Type B pancreatic cell (in vitro differentiated cells): ENCODE measurements at regions not wholly inside any gene's neighbourhood (a gene's known extent, or its start where the extent isn't known, plus 50 kb on each side); places are given as distances from the start of the nearest gene placed in this dataset.

ENCODE experiments used
- DNase-seq: peaks from one replicate; pipeline ENCODE4 v3.0.0; 2021; ENCODE audit warnings: mixed read lengths; ENCODE audit not compliant: unreplicated experiment; ENCODE audit errors: extremely low spot score
- H3K27ac Mint-ChIP-seq: 2 replicates; pipeline ENCODE4 v1.8.0; 2021; ENCODE audit warnings: mild to moderate bottlenecking, mixed read lengths
- H3K27me3 Mint-ChIP-seq: 2 replicates; pipeline ENCODE4 v1.8.0; 2021; ENCODE audit warnings: mixed read lengths
- H3K36me3 Mint-ChIP-seq: 2 replicates; pipeline ENCODE4 v1.8.0; 2021; ENCODE audit warnings: mixed read lengths
- H3K4me1 Mint-ChIP-seq: one replicate; pipeline ENCODE4 v1.8.0; 2021; ENCODE audit warnings: mixed read lengths; ENCODE audit not compliant: unreplicated experiment
- H3K4me3 Mint-ChIP-seq: 2 replicates; pipeline ENCODE4 v1.8.0; 2021; ENCODE audit warnings: mild to moderate bottlenecking, mixed read lengths
- H3K9me3 Mint-ChIP-seq: 2 replicates; pipeline ENCODE4 v1.8.0; 2021; ENCODE audit warnings: mixed read lengths
- TF ChIP-seq, protein P1 (sequence below): fragments of 200-600 bp; sonication (generic); conservative IDR thresholded peaks from 2 replicates; pipeline ENCODE4 v1.5.0; 2021; ENCODE audit warnings: antibody characterized with exemption, mild to moderate bottlenecking

DNA sequence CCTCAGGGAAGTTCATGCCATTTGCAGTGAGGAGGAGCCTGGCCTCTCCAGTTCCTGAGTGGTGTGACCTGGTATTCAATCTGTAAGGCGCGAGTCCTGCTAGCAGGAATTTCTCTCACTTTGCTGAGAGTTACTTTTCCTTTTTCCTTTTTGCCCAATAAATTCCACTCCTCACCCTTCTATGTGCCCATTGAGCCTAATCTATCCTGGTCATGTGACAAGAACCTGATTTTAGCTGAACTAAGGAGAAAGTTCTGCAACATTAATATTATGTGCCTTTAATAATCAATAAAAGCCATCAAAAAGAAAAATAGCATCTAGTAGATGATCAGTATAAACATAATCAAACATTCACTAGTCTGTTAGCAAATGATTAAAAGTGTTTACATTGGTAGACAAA is 136.1 kb upstream of the POGK start:
- peaks cover 10% of the 10 kb centered on the region for H3K27me3 Mint-ChIP-seq
- DNase-seq: no peak
- H3K36me3 Mint-ChIP-seq: no peaks in the 10 kb centered on the region
- H3K9me3 Mint-ChIP-seq: no peaks in the 10 kb centered on the region
- TF ChIP-seq, protein P1, sequence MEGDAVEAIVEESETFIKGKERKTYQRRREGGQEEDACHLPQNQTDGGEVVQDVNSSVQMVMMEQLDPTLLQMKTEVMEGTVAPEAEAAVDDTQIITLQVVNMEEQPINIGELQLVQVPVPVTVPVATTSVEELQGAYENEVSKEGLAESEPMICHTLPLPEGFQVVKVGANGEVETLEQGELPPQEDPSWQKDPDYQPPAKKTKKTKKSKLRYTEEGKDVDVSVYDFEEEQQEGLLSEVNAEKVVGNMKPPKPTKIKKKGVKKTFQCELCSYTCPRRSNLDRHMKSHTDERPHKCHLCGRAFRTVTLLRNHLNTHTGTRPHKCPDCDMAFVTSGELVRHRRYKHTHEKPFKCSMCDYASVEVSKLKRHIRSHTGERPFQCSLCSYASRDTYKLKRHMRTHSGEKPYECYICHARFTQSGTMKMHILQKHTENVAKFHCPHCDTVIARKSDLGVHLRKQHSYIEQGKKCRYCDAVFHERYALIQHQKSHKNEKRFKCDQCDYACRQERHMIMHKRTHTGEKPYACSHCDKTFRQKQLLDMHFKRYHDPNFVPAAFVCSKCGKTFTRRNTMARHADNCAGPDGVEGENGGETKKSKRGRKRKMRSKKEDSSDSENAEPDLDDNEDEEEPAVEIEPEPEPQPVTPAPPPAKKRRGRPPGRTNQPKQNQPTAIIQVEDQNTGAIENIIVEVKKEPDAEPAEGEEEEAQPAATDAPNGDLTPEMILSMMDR: no peak
- no peak overlapping the region for H3K27ac Mint-ChIP-seq
- no peaks in the 10 kb centered on the region for H3K4me1 Mint-ChIP-seq
- H3K4me3 Mint-ChIP-seq: no peak overlapping the region

DNA sequence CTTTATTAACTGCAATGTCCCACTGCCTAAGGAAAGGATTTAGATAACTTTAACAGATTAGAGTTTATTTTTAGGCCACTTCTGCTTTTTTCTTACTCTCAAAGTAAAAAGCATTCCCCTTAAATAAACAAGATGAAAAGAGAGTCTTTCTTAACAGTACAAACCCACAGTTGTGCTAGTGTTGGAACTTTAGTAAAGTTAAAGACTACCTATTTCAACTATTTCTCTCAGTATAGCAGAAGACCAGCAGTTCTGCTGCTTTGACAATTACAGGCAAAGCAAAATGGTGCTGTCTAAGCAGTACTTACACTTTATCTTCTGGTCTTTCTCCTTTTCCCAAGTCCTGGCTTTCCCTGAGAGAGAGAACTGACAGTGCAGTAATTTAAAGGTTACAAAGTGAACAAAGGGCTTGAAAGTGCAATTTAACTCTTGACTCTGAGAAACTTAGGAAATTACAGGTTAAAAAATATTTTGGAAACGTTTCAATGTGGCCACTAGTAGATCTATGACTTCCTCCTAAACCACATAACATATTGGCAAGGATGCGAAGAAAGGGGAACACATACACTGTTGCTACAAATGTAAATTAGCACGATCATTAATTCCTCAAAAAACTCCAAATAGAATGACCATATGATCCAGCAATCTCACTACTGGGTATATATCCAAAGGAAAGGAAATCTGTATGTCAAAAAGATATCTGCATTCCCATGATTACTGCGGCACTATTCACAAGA is 135.4 kb upstream of the POGK start:
- TF ChIP-seq, protein P1: no peak
- no peak for DNase-seq
- no peaks in the 10 kb centered on the region for H3K4me1 Mint-ChIP-seq
- no peaks in the 10 kb centered on the region for H3K9me3 Mint-ChIP-seq
- H3K27ac Mint-ChIP-seq: no peak overlapping the region
- no peak overlapping the region for H3K4me3 Mint-ChIP-seq
- H3K36me3 Mint-ChIP-seq: no peaks in the 10 kb centered on the region
- H3K27me3 Mint-ChIP-seq: peaks cover 10% of the 10 kb centered on the region

DNA sequence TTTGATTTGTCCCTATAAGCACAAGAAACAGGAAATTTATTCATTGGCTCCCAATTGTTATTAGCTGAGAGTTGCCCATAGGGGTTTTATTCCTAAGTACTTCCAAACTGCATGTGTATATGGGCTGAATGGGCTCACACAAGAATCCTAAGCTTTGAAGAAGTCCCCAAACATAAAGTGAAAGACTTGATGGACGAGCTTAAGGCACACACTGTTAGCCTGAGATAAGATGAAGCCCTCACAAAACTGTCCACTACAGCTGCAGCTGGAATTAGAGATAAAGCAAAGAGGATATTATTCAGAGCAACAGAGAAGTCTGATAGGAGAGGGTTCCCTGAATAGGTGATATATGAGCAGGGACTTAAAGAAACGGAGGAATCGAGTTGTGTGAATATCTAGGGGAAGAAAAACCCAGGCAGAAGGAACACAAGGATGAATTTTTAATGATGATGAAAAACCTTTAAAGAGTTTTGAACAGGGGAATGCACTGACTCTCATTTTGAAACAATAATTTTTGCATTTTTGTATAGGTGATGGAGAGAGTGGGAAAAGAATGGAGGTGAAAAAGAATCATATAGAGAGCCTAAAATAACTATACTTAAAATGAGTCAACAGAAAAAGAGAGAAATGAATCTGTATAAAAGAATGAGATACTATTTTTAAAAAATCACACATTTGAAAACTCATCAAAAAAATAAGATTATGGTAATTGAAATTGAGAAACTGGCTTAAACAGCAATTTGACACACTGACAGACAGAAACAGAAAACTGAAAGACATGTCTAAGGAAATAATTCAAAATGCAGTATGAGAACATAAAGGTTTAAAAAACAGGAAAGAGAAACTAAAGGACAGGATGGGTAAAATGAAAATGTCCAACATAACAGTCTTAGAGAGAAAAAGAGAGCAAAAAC is 133.6 kb upstream of the POGK start:
- H3K27ac Mint-ChIP-seq: no peak overlapping the region
- H3K4me1 Mint-ChIP-seq: no peaks in the 10 kb centered on the region
- no peak overlapping the region for H3K4me3 Mint-ChIP-seq
- TF ChIP-seq, protein P1: no peak
- H3K9me3 Mint-ChIP-seq: no peaks in the 10 kb centered on the region
- no peak for DNase-seq
- no peaks in the 10 kb centered on the region for H3K36me3 Mint-ChIP-seq
- H3K27me3 Mint-ChIP-seq: peaks cover 6% of the 10 kb centered on the region

DNA sequence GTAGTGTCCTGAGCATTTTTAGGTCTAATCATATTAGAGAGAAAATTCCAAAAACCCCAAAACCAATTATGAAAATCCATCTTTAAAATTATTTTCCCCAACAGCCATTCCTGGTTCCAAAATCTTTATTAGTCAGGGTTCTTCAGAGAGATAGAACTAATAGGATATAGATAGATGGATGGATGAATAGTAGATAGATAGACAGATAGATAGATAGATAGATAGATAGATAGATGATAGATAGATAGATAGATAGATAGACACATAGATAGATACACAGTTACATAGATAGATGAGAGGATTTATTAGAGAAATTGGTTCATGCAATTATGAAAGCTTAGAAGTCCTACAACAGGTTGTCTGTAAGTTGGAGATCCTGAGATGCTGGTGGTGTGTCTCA is 122.7 kb upstream of the POGK start:
- no peaks in the 10 kb centered on the region for H3K4me1 Mint-ChIP-seq
- no peak overlapping the region for H3K4me3 Mint-ChIP-seq
- H3K27ac Mint-ChIP-seq: no peak overlapping the region
- no peak for DNase-seq
- H3K27me3 Mint-ChIP-seq: no peaks in the 10 kb centered on the region
- TF ChIP-seq, protein P1: no peak
- H3K36me3 Mint-ChIP-seq: no peaks in the 10 kb centered on the region
- H3K9me3 Mint-ChIP-seq: no peaks in the 10 kb centered on the region

DNA sequence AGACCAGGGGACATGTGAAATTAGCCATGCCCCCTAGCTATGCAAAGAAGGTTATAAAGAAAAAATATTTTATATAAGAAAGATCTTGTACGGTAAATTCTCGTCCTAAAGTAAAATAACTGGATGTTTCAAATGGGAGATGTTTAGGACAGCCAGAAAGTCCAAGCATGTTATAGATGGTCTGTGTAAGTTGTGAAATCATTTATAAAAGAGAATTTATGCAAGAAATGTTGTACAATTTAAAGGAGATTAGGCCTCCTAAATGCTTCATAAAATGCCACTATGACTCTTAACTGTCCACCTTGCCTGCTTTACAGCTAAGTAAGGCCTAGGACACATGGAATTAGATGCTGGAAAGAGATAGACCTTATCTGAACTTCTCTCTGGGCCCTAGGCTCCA is 118.1 kb upstream of the POGK start:
- Mint-ChIP-seq H3K27ac (no peak overlapping the region), H3K4me1 (no peaks in the 10 kb centered on the region), H3K9me3 (no peaks in the 10 kb centered on the region), H3K36me3 (no peaks in the 10 kb centered on the region), H3K27me3 (no peaks in the 10 kb centered on the region), H3K4me3 (no peak overlapping the region)
- DNase-seq: no peak
- TF ChIP-seq, protein P1: no peak
